Fibroblast of peridontal ligament (primary cell): ENCODE measurements at regions not wholly inside any gene's neighbourhood (a gene's known extent, or its start where the extent isn't known, plus 50 kb on each side); places are given as distances from the start of the nearest gene placed in this dataset.

Source experiments
- DNase-seq: peaks from one replicate; pipeline ENCODE4 v3.0.0-alpha.2; 2010; ENCODE audit errors: extremely low read depth

DNA sequence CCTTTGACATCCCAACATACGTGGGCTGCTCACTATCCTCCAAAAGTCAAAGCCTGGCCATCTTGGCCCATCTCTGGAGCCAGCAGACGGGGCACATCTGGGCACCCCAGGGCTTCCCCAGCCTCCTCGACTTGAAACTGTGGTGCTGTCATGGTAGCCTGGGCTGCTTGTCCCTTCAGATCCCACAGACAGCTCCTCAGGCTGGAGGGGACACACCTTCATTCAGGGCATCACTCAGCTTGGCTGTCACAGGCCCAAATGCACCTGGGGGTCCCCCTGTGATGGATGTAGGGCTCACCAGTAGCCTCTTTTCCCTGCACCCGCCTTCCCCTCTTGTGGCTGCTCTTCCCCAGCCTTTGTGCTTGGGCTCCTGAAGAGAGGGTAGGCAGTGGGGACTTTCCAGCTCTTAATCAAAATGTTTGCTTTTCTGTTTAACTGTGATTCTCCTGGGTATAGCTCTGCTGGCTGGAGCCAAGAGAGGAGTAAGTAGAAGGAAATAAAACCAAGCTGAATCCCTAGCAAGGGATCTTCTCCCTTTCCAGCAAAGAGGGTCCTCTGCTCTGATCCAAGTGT lies 92.3 kb downstream of the GYPC start:
- DNase-seq, result no peak

DNA sequence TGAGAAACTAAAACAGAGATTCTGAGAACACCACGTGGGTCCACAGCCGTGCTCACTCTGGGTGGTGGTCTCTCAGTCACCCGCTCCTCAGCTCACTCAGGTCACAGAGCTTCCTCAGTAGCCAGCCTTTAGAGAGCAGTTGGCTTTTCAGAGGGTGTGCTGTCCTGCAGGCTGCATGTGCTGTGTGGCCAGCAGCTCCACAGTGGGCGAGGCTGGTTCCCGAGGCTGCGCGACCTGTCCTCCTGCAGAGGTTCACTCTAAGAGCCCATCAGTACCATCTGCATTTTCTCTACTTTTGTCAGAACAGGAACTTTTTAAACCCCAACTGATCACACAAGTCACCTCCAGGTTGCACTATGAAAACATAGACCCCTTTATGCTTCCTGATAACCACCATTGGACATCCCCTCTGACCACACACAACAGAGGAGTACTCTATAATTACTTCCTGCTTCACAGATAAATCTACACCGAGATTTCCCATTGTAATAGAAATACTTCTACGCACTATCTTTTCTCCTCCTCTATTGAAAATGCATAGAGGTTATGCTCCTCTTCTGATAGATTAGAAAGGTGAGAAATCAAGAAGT lies 93.1 kb downstream of the GYPC start:
- no peak for DNase-seq

DNA sequence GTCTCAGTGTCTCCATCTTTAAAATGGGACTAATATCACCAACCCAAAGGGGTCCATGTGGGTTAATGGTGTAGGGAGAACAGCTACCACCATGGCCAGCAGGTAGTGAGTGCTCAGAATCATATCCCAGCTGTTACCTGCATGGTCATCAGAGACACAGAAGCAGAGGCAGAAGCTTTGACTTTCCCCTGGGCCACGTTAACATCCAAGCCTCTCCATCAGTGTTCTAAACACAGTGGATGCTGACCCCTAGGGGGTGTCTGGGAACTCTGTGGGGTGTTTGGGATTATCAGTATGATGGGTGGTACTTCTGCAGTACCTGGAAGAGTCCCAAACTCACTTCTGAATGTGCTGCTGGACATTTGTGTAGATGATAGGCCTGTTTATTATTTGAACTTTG lies 93.6 kb downstream of the GYPC start:
- DNase-seq, result no peak

DNA sequence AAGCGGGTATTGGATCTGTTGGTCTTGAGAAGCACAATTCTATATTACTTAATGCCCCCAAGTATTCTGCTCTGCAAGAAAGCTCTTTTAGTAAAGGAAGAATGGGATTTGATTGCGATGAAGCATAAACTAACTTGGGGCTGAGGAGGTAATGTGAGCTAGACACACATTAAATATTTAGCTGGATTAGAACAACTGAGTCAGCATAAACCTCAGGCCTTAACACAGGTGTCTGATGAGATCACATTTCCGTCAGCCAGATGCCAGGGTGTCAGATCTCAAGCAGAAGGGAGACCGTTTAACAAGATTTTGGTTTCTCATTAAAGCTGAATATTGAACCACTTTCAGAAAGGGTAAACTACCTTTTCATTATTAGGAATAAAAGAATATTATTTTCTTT lies 94.5 kb downstream of the GYPC start:
- no peak for DNase-seq

DNA sequence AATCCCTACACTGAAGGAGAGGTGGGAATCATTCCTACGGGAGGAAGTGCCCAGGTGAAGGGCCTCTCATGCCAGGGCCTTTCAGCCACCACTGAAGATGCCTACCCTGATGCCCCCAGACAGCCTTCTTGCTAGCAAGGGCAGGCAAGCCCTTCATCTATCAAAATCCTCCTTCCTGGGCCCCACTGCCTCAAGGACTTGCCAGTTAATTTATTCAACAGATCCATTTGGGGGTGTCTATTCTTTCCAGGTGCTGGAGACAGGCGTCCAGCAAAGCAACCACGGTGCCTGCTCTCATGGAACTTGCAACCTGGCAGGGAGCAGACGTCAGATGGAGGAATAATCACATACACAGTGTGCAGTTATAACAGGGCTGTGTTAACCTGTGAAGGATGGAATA lies 95.5 kb downstream of the GYPC start:
- DNase-seq, result no peak

DNA sequence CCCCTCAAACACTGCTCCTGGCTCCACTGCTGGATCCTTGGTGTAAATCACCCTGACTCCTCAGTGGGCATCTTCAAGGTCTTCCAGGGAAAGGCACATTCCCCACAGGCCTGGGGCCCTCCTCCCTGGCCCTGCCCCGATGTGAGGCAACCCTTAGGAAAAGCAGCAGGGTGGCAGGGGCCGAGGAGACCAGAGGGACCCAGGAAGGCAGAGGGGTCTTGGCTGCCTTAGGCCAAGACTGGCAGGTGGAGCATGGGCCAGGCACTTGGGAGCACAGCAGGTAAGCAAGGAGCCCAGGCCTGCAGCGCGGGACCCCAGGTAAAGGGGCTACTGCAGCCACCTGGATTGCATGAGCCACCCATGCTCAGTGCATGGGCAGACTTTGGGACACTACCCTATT lies 96.9 kb downstream of the GYPC start:
- no peak for DNase-seq

DNA sequence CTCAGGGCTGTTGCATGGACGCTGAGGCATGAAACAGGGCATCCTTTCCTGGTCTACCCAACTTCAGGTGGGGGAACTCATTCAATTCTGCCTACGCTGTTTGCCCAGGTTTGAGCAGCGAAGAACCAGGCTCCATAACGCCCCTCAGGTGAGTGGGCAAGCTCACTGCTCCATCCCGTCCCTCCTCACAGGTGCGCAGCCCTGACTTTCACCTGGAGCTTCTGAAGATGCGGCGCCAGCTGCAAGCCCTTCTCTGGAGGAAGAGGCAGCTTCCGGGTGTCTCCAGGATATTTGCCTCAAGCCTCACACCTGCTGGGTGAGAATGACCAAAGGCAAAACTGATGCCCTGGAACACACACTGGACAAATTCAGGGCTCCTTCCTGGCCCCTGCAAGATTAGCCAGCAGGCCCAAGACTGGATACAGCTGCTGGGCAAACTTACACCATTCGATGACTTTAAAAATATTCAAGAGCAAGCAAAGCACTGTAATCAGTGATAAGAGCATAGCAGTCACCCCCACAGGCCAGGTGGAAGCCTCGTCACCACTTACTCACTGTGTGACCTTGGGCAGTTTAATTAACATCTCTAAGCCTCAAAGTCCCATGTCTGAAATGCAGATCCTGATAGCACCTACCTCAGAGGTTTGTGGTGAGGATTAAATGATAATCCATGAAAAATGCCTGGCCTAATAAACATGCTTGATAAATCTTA lies 97.7 kb downstream of the GYPC start:
- no peak for DNase-seq

DNA sequence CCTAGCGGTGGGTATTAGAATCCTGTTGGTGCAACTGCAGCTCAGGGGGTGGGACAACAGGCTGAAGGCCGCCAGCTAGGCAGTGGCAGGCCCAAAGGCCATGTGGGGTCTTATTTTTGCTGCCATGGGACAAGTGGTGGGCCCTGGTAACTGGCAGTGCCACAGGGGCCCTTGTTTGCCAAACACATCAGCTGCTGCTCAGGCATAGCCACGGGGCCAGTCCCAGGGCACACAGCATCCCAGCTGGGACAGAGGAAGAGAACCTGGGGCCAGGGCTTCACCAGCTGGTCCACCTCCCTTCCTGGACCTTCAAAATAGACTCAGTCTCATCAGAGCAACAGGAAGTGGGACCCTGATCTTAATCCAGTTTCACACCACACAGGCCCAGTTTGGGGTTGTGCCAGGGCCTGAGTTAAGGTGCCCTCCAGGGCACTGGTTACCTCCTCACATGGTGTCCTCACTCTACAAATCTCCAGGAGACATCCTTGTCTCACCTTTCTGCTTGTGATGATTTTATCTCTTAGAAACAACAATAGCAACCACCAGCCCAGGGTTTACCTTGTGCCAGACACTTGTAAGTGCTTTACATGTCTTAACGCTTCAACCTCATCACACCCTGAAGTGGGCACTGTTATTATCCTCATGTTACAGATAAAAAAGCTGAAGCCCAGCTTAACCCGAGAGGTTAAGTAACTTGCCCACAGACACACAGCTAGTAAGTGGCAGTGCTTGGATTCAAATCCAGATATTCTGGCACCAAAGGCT lies 98.5 kb downstream of the GYPC start:
- DNase-seq, result no peak

DNA sequence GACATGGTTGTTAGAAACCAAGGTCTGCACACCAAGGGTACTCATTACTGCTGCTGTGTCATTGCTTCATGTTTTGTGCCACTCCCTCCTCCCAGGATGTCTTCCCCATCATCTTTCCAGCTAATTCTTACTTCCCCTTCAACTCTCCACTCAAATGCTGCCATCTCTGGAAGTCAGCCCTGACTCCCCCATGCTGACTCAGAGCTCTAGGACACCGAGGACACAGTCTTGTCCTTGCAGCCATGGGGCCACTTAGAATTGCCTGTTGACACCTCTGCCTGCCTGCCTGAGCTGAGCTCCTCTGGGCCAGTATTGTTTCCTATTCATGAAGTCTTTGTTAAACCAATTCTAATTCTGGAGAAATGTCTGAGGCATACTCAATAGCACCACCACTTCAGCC lies 100.2 kb downstream of the GYPC start:
- DNase-seq, result no peak

DNA sequence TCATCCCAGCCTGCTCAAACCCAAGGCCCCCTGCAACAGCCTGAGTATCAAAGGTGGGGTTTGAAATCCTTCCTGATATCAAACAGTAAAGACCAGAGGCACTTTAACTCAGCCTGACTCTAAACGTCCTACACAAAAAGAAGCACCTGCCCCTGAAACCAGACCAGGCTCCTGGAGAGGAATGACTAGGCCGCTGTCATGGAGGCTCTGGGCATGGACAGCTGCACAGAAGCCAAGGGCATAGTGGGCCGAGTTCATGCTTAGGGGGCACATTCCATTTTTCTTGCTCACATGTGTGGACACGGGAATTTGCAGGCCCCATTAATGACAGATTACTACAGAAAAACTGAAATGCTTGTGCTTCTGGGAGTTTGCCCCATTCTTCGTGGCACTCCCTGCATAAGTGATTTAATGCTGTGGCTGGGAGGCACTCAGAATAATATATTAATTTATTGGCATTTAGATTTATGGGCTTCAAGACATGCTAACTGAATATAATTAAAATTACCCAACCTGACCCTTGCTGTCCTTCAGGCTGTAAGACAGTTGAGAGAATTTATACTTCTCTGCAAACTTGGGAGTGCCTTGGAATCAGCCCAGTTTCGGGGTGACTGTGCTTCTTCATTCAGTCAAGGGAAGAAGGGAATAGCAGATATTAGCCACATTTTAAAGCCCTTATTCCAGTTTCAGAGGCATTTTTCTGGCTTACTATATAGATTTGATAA lies 105.5 kb downstream of the GYPC start:
- no peak for DNase-seq

DNA sequence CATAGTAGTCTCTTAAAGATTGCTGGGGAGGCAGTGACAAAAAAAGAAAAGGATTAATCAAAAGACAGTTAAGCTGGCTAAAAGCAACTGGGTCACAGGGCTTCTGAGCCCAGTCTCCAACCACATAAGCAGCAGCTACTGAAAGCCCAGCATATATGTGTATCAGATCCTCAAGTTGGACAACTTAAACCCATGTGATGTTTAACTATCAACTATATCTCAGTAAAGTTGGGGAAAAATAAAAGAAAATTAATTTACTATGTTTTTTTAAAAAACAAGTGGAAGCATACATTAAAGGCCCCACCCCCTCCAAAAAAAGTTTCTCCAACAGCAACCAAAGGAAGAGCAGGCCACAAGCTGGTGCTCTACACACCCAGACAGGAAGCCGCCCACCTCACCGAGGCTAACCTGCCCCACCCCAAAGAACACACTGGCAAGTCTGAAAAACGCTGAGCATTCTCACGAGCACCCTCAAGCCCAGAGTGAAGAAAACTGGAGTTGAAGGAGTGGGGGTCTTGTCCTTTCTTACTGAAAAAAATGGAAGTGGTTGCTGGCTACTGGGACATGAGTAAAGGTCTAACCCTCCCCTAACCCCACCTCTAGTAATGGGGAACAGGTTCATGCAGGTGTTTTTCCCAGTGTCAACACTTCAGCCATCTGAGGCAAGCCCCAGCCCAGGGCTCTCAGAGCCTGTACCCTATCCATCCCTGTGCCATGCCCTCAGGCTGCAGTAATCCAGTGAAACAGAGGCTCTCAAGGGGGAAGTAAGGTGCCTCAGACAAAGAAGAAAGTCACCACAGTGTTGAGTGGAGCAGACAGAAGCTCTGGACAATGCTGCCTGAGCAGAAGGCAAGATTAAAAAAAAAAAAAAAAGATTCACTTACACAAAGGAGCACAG lies 106.3 kb downstream of the GYPC start:
- DNase-seq, result no peak

DNA sequence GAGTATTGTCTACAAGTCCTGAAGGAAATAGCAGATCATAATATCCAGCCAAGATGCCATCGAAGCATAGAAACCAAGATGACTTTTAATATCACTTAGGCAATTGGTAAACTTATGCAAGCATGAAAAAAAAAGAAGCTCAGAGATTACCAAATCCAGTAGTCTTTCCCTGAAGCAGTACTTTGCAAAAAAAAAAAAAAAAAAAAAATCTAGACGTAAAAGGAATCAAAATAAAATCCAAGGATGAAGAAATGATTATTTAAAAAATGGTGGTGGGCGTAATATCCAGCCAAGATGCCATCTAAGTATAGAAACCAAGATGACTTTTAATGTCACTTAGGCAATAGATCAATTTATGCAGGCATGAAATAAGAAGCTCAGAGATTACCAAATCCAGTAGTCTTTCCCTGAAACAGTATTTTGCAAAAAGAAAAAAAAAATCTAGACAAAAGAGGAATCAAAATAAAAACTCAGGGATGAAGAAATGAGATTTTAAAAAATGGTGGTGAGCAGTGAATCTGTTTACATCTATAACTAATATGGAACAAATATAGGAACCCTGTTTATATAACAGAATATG lies 108.8 kb downstream of the GYPC start:
- DNase-seq, result no peak

DNA sequence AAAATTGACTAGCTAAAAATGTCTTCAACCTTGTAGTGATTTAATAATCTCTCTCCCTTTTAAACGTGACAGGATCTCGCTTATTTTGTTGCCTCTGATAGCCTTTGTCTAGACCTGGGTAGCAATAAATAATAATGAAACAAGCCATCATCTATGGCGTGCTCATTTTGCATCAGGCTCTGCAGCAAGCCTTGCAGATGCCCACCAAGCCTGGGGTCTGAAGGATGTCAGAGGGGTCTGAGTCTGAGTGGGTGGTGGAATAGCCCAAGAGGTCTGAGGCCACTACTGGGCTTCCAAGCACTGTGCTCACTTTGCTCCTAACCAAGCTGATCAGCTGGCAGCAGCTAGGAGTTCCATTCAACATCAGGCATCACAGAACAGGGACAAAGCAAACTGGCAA lies 109.4 kb downstream of the GYPC start:
- DNase-seq, result no peak

DNA sequence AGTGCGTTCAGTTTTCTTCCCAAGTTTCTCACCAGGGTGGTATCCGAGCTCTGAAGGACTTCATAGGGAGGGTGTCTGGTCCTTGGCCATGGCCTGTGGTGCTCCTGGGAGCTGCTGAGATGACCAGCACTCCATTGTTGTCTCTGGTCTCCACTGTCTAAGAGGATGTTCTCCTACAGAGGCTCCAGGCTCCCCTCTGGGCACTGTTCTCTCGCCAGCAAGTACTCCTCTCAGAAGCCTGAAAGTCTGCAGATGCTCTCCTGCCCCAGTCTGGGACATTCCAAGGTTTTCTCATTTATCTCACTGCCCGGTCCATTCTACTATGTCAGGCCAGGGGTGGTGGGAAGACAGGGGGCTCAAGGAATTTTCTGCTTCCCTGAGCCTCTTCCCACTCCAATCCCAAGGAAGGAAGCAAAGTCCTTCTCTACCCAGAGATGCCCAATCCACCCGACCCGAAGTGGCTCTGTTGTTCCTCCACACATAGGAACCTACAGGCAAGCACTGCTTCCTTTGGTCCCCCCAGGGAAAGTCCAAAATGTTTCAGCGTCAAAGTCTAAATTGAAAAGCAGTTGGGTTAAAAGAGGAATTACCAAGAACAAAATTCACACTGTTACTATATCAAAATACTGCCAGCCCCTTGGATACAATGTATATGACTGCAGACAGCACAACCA lies 110.5 kb downstream of the GYPC start:
- DNase-seq, result no peak

DNA sequence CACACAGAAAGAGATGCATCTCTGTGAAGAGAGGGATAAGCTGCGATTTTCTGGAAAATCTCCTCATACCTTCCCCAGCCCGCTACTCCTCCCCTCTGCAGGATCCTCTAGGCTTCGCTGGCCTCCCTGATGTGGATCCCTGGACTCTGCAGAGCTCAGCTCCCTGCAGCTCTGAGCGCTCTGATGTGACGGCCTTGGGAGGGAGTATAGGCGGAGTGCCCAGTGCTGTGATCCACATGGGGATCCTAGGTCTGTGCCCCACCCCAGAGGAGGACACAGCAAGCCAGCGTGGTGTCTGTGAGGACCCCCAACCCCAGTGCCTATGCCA lies 111.0 kb downstream of the GYPC start:
- no peak for DNase-seq

DNA sequence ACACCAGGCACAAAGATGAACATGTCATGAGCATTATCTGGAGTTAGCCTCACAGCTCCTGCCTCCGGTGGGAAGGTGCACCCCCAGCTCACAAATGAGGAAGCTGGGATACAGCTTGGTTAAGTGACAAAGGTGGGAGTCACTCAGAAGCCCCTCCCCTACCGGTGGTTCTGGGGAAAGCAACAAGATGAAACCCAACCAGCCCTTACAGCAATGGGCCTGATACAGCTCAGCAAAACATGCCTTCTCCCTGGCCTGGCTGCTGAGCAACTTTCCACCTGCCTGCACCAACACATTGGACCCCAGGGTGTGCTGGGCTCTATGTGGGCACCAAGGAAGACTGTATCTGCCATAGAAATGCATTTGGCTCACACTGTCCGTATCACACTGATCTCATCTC lies 113.2 kb downstream of the GYPC start:
- no peak for DNase-seq

DNA sequence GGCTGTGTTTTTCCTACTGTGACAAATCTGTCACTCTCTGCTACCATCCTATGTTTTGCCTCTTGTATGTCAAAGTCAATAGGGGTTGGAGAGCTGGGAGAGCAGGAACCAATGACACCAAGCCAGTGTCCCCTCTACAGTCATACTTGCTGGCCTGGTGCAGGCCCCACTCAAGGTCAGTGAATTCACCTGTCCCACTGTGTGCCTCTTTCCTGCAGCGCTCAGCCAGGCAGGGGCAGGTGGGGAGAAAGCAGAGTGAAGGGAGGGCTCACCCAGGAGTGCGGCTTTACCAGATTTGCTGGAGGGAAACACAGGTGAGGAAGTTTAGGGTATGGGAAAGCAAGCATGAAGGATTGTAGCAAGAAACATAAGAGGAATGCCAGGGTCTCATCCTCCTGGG lies 114.5 kb downstream of the GYPC start:
- DNase-seq, result no peak

DNA sequence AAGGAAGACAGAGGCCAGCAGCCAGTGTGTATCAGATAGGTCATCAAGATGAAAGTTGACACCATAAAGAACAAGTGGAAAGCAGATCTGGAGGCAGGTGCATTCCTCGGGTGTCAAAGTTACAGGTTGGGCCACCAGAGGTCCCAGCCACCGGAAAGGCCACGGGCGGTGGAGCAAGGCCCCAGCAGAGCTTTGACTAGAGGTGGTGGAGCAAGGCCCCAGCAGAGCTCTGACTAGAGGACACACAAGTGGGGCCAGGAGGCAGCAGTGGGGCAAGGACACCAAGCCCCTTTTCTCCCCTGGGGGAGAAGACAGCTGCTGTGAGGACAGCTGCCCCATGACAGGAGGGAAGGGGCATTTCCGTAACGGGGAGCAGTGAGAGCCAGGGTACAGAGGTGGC lies 115.1 kb downstream of the GYPC start:
- no peak for DNase-seq

DNA sequence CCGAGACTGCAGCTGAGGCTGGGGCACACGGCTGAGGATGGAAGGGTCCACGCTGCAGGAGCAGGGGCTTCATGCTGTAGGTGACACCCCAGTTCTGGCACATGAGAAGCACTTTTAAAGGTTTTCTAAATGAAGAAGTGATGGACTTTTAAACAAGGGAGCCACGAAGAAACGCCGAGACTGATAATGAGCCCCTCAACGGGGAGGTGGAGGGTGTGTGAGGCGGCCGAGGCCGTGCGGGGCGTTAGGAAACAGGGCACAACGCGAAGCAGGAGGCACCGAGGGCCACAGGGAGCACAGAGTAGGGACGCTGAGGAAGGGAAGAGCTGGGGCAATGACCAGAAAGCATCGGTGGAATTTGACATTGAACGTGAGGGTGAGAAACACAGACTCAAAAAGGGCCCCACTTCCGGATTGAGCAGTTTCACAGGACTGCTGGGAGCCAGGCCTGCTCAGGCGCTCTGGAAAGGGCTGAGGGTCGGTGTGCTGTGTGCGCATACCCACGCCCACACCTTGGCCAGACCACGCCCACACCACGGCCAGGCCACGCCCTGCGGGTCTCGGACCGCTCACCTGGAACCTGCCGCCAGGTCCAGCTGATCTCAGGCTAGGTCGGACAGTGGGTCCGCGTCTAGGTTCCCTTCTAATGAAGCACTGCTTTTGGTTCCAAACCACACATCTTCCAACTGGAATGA lies 115.7 kb downstream of the GYPC start:
- no peak for DNase-seq

DNA sequence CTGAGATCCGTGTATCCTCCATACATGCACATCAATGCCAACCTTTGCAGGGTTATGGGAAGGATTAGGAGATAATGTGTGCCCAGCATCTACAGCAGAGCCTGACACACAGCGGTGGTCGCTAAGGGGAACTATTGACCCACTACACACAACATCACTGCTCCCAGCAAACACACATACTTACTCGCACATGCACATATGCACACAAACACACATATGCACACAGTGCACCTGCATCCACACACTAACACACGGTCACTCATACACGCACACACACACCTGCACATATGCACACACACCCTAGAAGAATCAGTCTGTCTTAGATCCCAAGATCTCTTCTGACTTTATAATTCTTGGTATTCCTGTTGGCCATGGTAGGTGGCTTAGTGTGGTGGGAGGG lies 118.3 kb downstream of the GYPC start:
- no peak for DNase-seq
